A204.1 (cell line): ENCODE measurements at regions not wholly inside any gene's neighbourhood (a gene's known extent, or its start where the extent isn't known, plus 50 kb on each side); places are given as distances from the start of the nearest gene placed in this dataset.
"Not testable (repeated sequence)": the region's sequence is repeated elsewhere in the genome, so short reads cannot be mapped to it uniquely, and the experiment has no call there.

ENCODE experiments used
- FAIRE-seq: peaks from 2 replicates; lab custom pipeline; 2012; peaks lifted over from hg19 to GRCh38; lab: Jason Lieb, UNC

- no peak for FAIRE-seq
These were observed 189.7 kb downstream of the EDN1 start for GRCh38 chr6:12479881-12480280.

GRCh38 chr6:12480379-12480778 lies 190.2 kb downstream of the EDN1 start:
- no peak for FAIRE-seq

- no peak for FAIRE-seq
These were observed 191.1 kb downstream of the EDN1 start for GRCh38 chr6:12481292-12481691.

GRCh38 chr6:12481850-12482249 lies 191.7 kb downstream of the EDN1 start:
- no peak for FAIRE-seq

- FAIRE-seq, result no peak
These were observed 192.5 kb downstream of the EDN1 start for GRCh38 chr6:12482386-12483375.

- FAIRE-seq, result no peak
These were observed 193.6 kb downstream of the EDN1 start for GRCh38 chr6:12483712-12484111.

GRCh38 chr6:12484519-12484918 lies 194.4 kb downstream of the EDN1 start:
- no peak for FAIRE-seq

- no peak for FAIRE-seq
These were observed 195.1 kb downstream of the EDN1 start for GRCh38 chr6:12485226-12485764.

- FAIRE-seq, result no peak
These were observed 195.7 kb downstream of the EDN1 start for GRCh38 chr6:12485837-12486236.

GRCh38 chr6:12490351-12490903 lies 200.3 kb downstream of the EDN1 start:
- no peak for FAIRE-seq

- no peak for FAIRE-seq
These were observed 200.9 kb downstream of the EDN1 start for GRCh38 chr6:12490904-12491571.

- FAIRE-seq, result not testable (repeated sequence)
These were observed 202.8 kb downstream of the EDN1 start for GRCh38 chr6:12492929-12493328.

- no peak for FAIRE-seq
These were observed 203.3 kb downstream of the EDN1 start for GRCh38 chr6:12493446-12493845.

GRCh38 chr6:12494161-12494560 lies 204.0 kb downstream of the EDN1 start:
- no peak for FAIRE-seq

GRCh38 chr6:12501990-12502389 lies 211.8 kb downstream of the EDN1 start:
- no peak for FAIRE-seq

GRCh38 chr6:12504325-12504966 lies 212.1 kb upstream of the PHACTR1 start:
- no peak for FAIRE-seq

- no peak for FAIRE-seq
These were observed 211.1 kb upstream of the PHACTR1 start for GRCh38 chr6:12505486-12505885.

- FAIRE-seq, result no peak
These were observed 210.4 kb upstream of the PHACTR1 start for GRCh38 chr6:12506159-12506558.

GRCh38 chr6:12507636-12508035 lies 208.9 kb upstream of the PHACTR1 start:
- no peak for FAIRE-seq

GRCh38 chr6:12508553-12508952 lies 208.0 kb upstream of the PHACTR1 start:
- FAIRE-seq, result no peak

- FAIRE-seq, result no peak
These were observed 207.5 kb upstream of the PHACTR1 start for GRCh38 chr6:12509060-12509459.

GRCh38 chr6:12516070-12516469 lies 200.5 kb upstream of the PHACTR1 start:
- FAIRE-seq, result no peak
